SW480 (cell line): ENCODE measurements at regions not wholly inside any gene's neighbourhood (a gene's known extent, or its start where the extent isn't known, plus 50 kb on each side); places are given as distances from the start of the nearest gene placed in this dataset.

Source experiments
- DNase-seq: peaks from one replicate; pipeline ENCODE4 v3.0.0-alpha.2; 2016; ENCODE audit warnings: low spot score

GRCh38 chr2:156005999-156006712 lies 326.4 kb downstream of the NR4A2 start:
- no peak for DNase-seq

GRCh38 chr2:156005531-156005930 lies 327.0 kb downstream of the NR4A2 start:
- no peak for DNase-seq

GRCh38 chr2:156004459-156004858 lies 328.1 kb downstream of the NR4A2 start:
- no peak for DNase-seq

GRCh38 chr2:156003780-156004179 lies 328.7 kb downstream of the NR4A2 start:
- DNase-seq, result no peak

- DNase-seq, result no peak
Measured at GRCh38 chr2:156001851-156002250, 330.7 kb downstream of the NR4A2 start.

- DNase-seq, result no peak
Measured at GRCh38 chr2:155997538-155997937, 335.0 kb downstream of the NR4A2 start.

- DNase-seq, result no peak
Measured at GRCh38 chr2:155994315-155994714, 338.2 kb downstream of the NR4A2 start.

- no peak for DNase-seq
Measured at GRCh38 chr2:155983845-155984244, 348.7 kb downstream of the NR4A2 start.

- no peak for DNase-seq
Measured at GRCh38 chr2:155982135-155982534, 350.4 kb downstream of the NR4A2 start.

- DNase-seq, result no peak
Measured at GRCh38 chr2:155980941-155981560, 351.5 kb downstream of the NR4A2 start.

- no peak for DNase-seq
Measured at GRCh38 chr2:155975734-155976133, 356.8 kb downstream of the NR4A2 start.

GRCh38 chr2:155972916-155973315 lies 359.6 kb downstream of the NR4A2 start:
- no peak for DNase-seq

- peak; percentile 13 for DNase-seq
Measured at GRCh38 chr2:155966064-155966471, 366.5 kb downstream of the NR4A2 start.

GRCh38 chr2:155965415-155966063 lies 367.0 kb downstream of the NR4A2 start:
- DNase-seq, result peak; percentile 66

- no peak for DNase-seq
Measured at GRCh38 chr2:155961641-155962040, 370.9 kb downstream of the NR4A2 start.

GRCh38 chr2:155958834-155959233 lies 373.7 kb downstream of the NR4A2 start:
- DNase-seq, result no peak

GRCh38 chr2:155947069-155947468 lies 385.5 kb downstream of the NR4A2 start:
- no peak for DNase-seq

GRCh38 chr2:155944218-155944617 lies 388.3 kb downstream of the NR4A2 start:
- DNase-seq, result no peak

GRCh38 chr2:155930312-155930711 lies 402.2 kb downstream of the NR4A2 start:
- no peak for DNase-seq

GRCh38 chr2:155917380-155917779 lies 415.1 kb downstream of the NR4A2 start:
- DNase-seq, result no peak

- no peak for DNase-seq
Measured at GRCh38 chr2:155913356-155913755, 419.2 kb downstream of the NR4A2 start.

- no peak for DNase-seq
Measured at GRCh38 chr2:155908567-155908966, 424.0 kb downstream of the NR4A2 start.

GRCh38 chr2:155907211-155907610 lies 425.3 kb downstream of the NR4A2 start:
- no peak for DNase-seq
